Mucosa of rectum (tissue), 2 donors: ENCODE measurements at regions not wholly inside any gene's neighbourhood (a gene's known extent, or its start where the extent isn't known, plus 50 kb on each side); places are given as distances from the start of the nearest gene placed in this dataset.

Source experiments
- H3K27ac ChIP-seq, 2 donors: one replicate each; pipeline ENCODE4 v1.7.0; 2013; ENCODE audit warnings: inconsistent platforms in 2 of 2, low read depth in 2 of 2, low read length in 2 of 2
- H3K27me3 ChIP-seq, 2 donors: one replicate each; pipeline ENCODE4 v1.7.0; 2013; ENCODE audit warnings: low read length in 2 of 2; ENCODE audit not compliant: control insufficient read depth in 2 of 2, insufficient read depth in 2 of 2
- H3K36me3 ChIP-seq, 2 donors: one replicate each; pipeline ENCODE4 v1.7.0; 2013; ENCODE audit warnings: low read length in 2 of 2; ENCODE audit not compliant: control insufficient read depth in 2 of 2, insufficient read depth in 2 of 2
- H3K4me1 ChIP-seq, 2 donors: one replicate each; pipeline ENCODE4 v1.7.0; 2013; ENCODE audit warnings: low read length in 2 of 2, mild to moderate bottlenecking in 1 of 2; ENCODE audit not compliant: control insufficient read depth in 2 of 2, insufficient read depth in 2 of 2
- H3K4me3 ChIP-seq, 2 donors: one replicate each; pipeline ENCODE4 v1.7.0; 2013; ENCODE audit warnings: low read length in 2 of 2
- H3K9ac ChIP-seq, 2 donors: one replicate each; pipeline ENCODE4 v1.7.0; 2013; ENCODE audit warnings: low read length in 2 of 2, low read depth in 1 of 2, mild to moderate bottlenecking in 1 of 2
- H3K9me3 ChIP-seq, 2 donors: one replicate each; pipeline ENCODE4 v1.7.0; 2013; ENCODE audit warnings: low read length in 2 of 2; ENCODE audit not compliant: control insufficient read depth in 2 of 2
- donor health status: healthy.
- donor health status: Normal muscosa, but diverticular disease.

- Histone ChIP-seq H3K4me3 (no peak overlapping the region), H3K4me1 (no peaks in the 10 kb centered on the region), H3K27me3 (no peaks in the 10 kb centered on the region), H3K9ac (no peak overlapping the region), H3K27ac (no peak overlapping the region), H3K9me3 (no peaks in the 10 kb centered on the region), H3K36me3 (no peaks in the 10 kb centered on the region)
Measured at GRCh38 chr11:112394304-112394703, 133.6 kb upstream of the PLET1 start.

GRCh38 chr11:112396076-112396475, 135.4 kb upstream of the PLET1 start:
- Histone ChIP-seq H3K4me3 (no peak overlapping the region), H3K36me3 (no peaks in the 10 kb centered on the region), H3K4me1 (no peaks in the 10 kb centered on the region), H3K27ac (no peak overlapping the region), H3K27me3 (no peaks in the 10 kb centered on the region), H3K9ac (no peak overlapping the region), H3K9me3 (no peaks in the 10 kb centered on the region)

- Histone ChIP-seq H3K4me1 (no peaks in the 10 kb centered on the region), H3K9me3 (no peaks in the 10 kb centered on the region), H3K4me3 (no peak overlapping the region), H3K27ac (no peak overlapping the region), H3K9ac (no peak overlapping the region), H3K36me3 (no peaks in the 10 kb centered on the region), H3K27me3 (no peaks in the 10 kb centered on the region)
Measured at GRCh38 chr11:112398798-112399478, 138.3 kb upstream of the PLET1 start.

GRCh38 chr11:112400476-112401014, 139.9 kb upstream of the PLET1 start:
- H3K9me3 ChIP-seq = no peaks in the 10 kb centered on the region
- H3K9ac ChIP-seq = no peak overlapping the region
- no peaks in the 10 kb centered on the region for H3K27me3 ChIP-seq
- H3K4me1 ChIP-seq = no peaks in the 10 kb centered on the region
- H3K27ac ChIP-seq = no peak overlapping the region
- H3K36me3 ChIP-seq = no peaks in the 10 kb centered on the region
- no peak overlapping the region for H3K4me3 ChIP-seq

- no peaks in the 10 kb centered on the region for H3K4me1 ChIP-seq
- no peak overlapping the region for H3K27ac ChIP-seq
- H3K9ac ChIP-seq = no peak overlapping the region
- H3K27me3 ChIP-seq = no peaks in the 10 kb centered on the region
- no peaks in the 10 kb centered on the region for H3K9me3 ChIP-seq
- H3K36me3 ChIP-seq = no peaks in the 10 kb centered on the region
- H3K4me3 ChIP-seq = no peak overlapping the region
Measured at GRCh38 chr11:112401036-112401769, 140.5 kb upstream of the PLET1 start.

- Histone ChIP-seq H3K36me3 (no peaks in the 10 kb centered on the region), H3K27ac (no peak overlapping the region), H3K9ac (no peak overlapping the region), H3K27me3 (peaks cover 0 to 3% of the 10 kb centered on the region in 2 donors), H3K4me3 (no peak overlapping the region), H3K4me1 (no peaks in the 10 kb centered on the region), H3K9me3 (no peaks in the 10 kb centered on the region)
Measured at GRCh38 chr11:112403432-112403831, 142.8 kb upstream of the PLET1 start.

- H3K27me3 ChIP-seq = peaks cover 0 to 3% of the 10 kb centered on the region in 2 donors
- H3K9me3 ChIP-seq = no peaks in the 10 kb centered on the region
- H3K4me3 ChIP-seq = no peak overlapping the region
- H3K27ac ChIP-seq = no peak overlapping the region
- H3K36me3 ChIP-seq = no peaks in the 10 kb centered on the region
- no peaks in the 10 kb centered on the region for H3K4me1 ChIP-seq
- no peak overlapping the region for H3K9ac ChIP-seq
Measured at GRCh38 chr11:112404112-112404511, 143.5 kb upstream of the PLET1 start.

- Histone ChIP-seq H3K9me3 (no peaks in the 10 kb centered on the region), H3K4me3 (no peak overlapping the region), H3K27ac (no peak overlapping the region), H3K4me1 (no peaks in the 10 kb centered on the region), H3K9ac (no peak overlapping the region), H3K27me3 (peaks cover 0 to 3% of the 10 kb centered on the region in 2 donors), H3K36me3 (no peaks in the 10 kb centered on the region)
Measured at GRCh38 chr11:112408517-112408916, 147.9 kb upstream of the PLET1 start.

- Histone ChIP-seq H3K27me3 (peaks cover 0 to 3% of the 10 kb centered on the region in 2 donors), H3K4me1 (no peaks in the 10 kb centered on the region), H3K4me3 (no peak overlapping the region), H3K27ac (no peak overlapping the region), H3K9me3 (no peaks in the 10 kb centered on the region), H3K36me3 (no peaks in the 10 kb centered on the region), H3K9ac (no peak overlapping the region)
Measured at GRCh38 chr11:112410325-112410724, 149.7 kb upstream of the PLET1 start.

- Histone ChIP-seq H3K27me3 (peaks cover 0 to 3% of the 10 kb centered on the region in 2 donors), H3K4me1 (no peaks in the 10 kb centered on the region), H3K36me3 (no peaks in the 10 kb centered on the region), H3K9me3 (no peaks in the 10 kb centered on the region), H3K27ac (no peak overlapping the region), H3K9ac (no peak overlapping the region), H3K4me3 (no peak overlapping the region)
Measured at GRCh38 chr11:112412383-112412782, 151.7 kb upstream of the PLET1 start.
